HEK293 (cell line): ENCODE measurements at regions not wholly inside any gene's neighbourhood (a gene's known extent, or its start where the extent isn't known, plus 50 kb on each side); places are given as distances from the start of the nearest gene placed in this dataset.

Source experiments
- CTCF ChIA-PET: fragments of 350-600 bp; formaldehyde crosslinking; extraction: SDS; loops from one replicate; lab custom pipeline; 2021; ENCODE audit warnings: antibody characterized with exemption; lab: Yijun Ruan, JAX
- POLR2A ChIA-PET: fragments of 300-600 bp; formaldehyde crosslinking; extraction: SDS; loops from one replicate; lab custom pipeline; 2020; ENCODE audit warnings: antibody characterized with exemption, inconsistent platforms; lab: Yijun Ruan, JAX
- H3K27ac ChIP-seq: fragments of 200-500 bp; sonication (Bioruptor generic); 2 replicates; pipeline ENCODE4 v1.5.1; 2014; ENCODE audit warnings: low read depth, low read length, control low read depth, inconsistent platforms; ENCODE audit errors: extremely low read depth
- H3K36me3 ChIP-seq, 2 experiments: fragments of 200-500 bp in 1 of 2; sonication (Bioruptor generic) in 1 of 2; 1 replicate in 1 of 2; 2 replicates in 1 of 2; pipeline ENCODE4 v1.5.1; 2014 to 2017; ENCODE audit warnings: inconsistent platforms in 2 of 2, low read length in 2 of 2; ENCODE audit not compliant: control insufficient read depth in 2 of 2, insufficient read depth in 1 of 2
- H3K4me1 ChIP-seq: fragments of 200-500 bp; sonication (Bioruptor generic); 2 replicates; pipeline ENCODE4 v1.5.1; 2014; ENCODE audit warnings: mild to moderate bottlenecking, low read length, inconsistent platforms; ENCODE audit not compliant: control insufficient read depth, insufficient read depth
- H3K4me3 ChIP-seq: 2 replicates; pipeline ENCODE4 v1.5.1; 2011; ENCODE audit warnings: low read depth, mild to moderate bottlenecking, control low read depth, low read length, moderate library complexity
- H3K9me3 ChIP-seq: fragments of 200-500 bp; sonication (Bioruptor generic); 2 replicates; pipeline ENCODE4 v1.5.1; 2014; ENCODE audit warnings: low read depth, low read length, inconsistent platforms; ENCODE audit not compliant: control insufficient read depth, insufficient read depth
- ATF2 ChIP-seq: fragments of 450-650 bp; formaldehyde crosslinking; IDR thresholded peaks from 2 replicates; pipeline ENCODE4 v1.5.1; 2016; ENCODE audit warnings: missing biosample characterization, missing genetic modification characterization, low read depth
- FEZF1 ChIP-seq: fragments of 450-650 bp; formaldehyde crosslinking; IDR thresholded peaks from 2 replicates; pipeline ENCODE4 v1.5.1; 2016; ENCODE audit warnings: missing biosample characterization, missing genetic modification characterization
- HOXA7 ChIP-seq: sonication (generic); formaldehyde crosslinking; IDR thresholded peaks from 2 replicates; pipeline ENCODE4 v1.8.1; 2022; ENCODE audit warnings: missing genetic modification reagents, borderline replicate concordance
- PATZ1 ChIP-seq: fragments of 450-650 bp; formaldehyde crosslinking; IDR thresholded peaks from 2 replicates; pipeline ENCODE4 v1.5.1; 2016; ENCODE audit warnings: missing biosample characterization, missing genetic modification characterization
- WT1 ChIP-seq: fragments of 450-650 bp; formaldehyde crosslinking; IDR thresholded peaks from 2 replicates; pipeline ENCODE4 v1.5.1; 2016; ENCODE audit warnings: missing biosample characterization, missing genetic modification characterization
- ZBTB17 ChIP-seq: fragments of 450-650 bp; formaldehyde crosslinking; IDR thresholded peaks from 2 replicates; pipeline ENCODE4 v1.5.1; 2016; ENCODE audit warnings: missing biosample characterization, missing genetic modification characterization
- ZBTB8A ChIP-seq: fragments of 450-650 bp; formaldehyde crosslinking; IDR thresholded peaks from 2 replicates; pipeline ENCODE4 v1.5.1; 2016; ENCODE audit warnings: missing biosample characterization, missing genetic modification characterization
- ZNF138 ChIP-seq: fragments of 450-650 bp; formaldehyde crosslinking; IDR thresholded peaks from 2 replicates; pipeline ENCODE4 v1.5.1; 2016; ENCODE audit warnings: missing biosample characterization, missing genetic modification characterization, borderline replicate concordance
- ZNF148 ChIP-seq: fragments of 450-650 bp; formaldehyde crosslinking; IDR thresholded peaks from 2 replicates; pipeline ENCODE4 v1.5.0; 2017; ENCODE audit warnings: missing biosample characterization, missing genetic modification characterization, borderline replicate concordance
- ZNF23 ChIP-seq: fragments of 450-650 bp; formaldehyde crosslinking; IDR thresholded peaks from 2 replicates; pipeline ENCODE4 v1.5.1; 2016; ENCODE audit warnings: missing biosample characterization, missing genetic modification characterization, borderline replicate concordance
- ZNF350 ChIP-seq: fragments of 450-650 bp; formaldehyde crosslinking; IDR thresholded peaks from 2 replicates; pipeline ENCODE4 v1.5.0; 2017; ENCODE audit warnings: missing biosample characterization, mild to moderate bottlenecking, missing genetic modification characterization
- ZNF426 ChIP-seq: fragments of 450-650 bp; formaldehyde crosslinking; IDR thresholded peaks from 2 replicates; pipeline ENCODE4 v1.5.1; 2017; ENCODE audit warnings: missing biosample characterization, missing genetic modification characterization, mild to moderate bottlenecking, inconsistent platforms, moderate library complexity
- ZNF510 ChIP-seq: fragments of 450-650 bp; formaldehyde crosslinking; IDR thresholded peaks from 2 replicates; pipeline ENCODE4 v1.5.1; 2018; ENCODE audit warnings: mild to moderate bottlenecking, missing genetic modification characterization, missing biosample characterization; ENCODE audit not compliant: insufficient replicate concordance
- ZNF529 ChIP-seq: fragments of 450-650 bp; formaldehyde crosslinking; IDR thresholded peaks from 2 replicates; pipeline ENCODE4 v1.5.1; 2017; ENCODE audit warnings: missing genetic modification characterization, missing biosample characterization; ENCODE audit not compliant: insufficient replicate concordance
- ZNF571 ChIP-seq: fragments of 450-650 bp; formaldehyde crosslinking; IDR thresholded peaks from 2 replicates; pipeline ENCODE4 v1.5.0; 2017; ENCODE audit warnings: missing biosample characterization, missing genetic modification characterization
- ZNF596 ChIP-seq: fragments of 450-650 bp; IDR thresholded peaks from 2 replicates; pipeline ENCODE4 v1.5.0; 2018; ENCODE audit warnings: missing biosample characterization, mild to moderate bottlenecking, missing genetic modification characterization, moderate library complexity
- ZNF610 ChIP-seq: fragments of 450-650 bp; formaldehyde crosslinking; IDR thresholded peaks from 2 replicates; pipeline ENCODE4 v1.5.1; 2016; ENCODE audit warnings: missing biosample characterization, missing genetic modification characterization, borderline replicate concordance
- ZNF629 ChIP-seq: fragments of 450-650 bp; formaldehyde crosslinking; IDR thresholded peaks from 2 replicates; pipeline ENCODE4 v1.5.1; 2017; ENCODE audit warnings: missing biosample characterization, missing genetic modification characterization
- ZNF639 ChIP-seq: fragments of 450-650 bp; formaldehyde crosslinking; IDR thresholded peaks from 2 replicates; pipeline ENCODE4 v1.5.1; 2016; ENCODE audit warnings: missing biosample characterization, missing genetic modification characterization
- ZNF670 ChIP-seq: fragments of 450-650 bp; formaldehyde crosslinking; IDR thresholded peaks from 2 replicates; pipeline ENCODE4 v1.5.1; 2016; ENCODE audit warnings: missing biosample characterization, missing genetic modification characterization, low read depth
- ZNF677 ChIP-seq: fragments of 450-650 bp; IDR thresholded peaks from 2 replicates; pipeline ENCODE4 v1.5.0; 2018; ENCODE audit warnings: missing biosample characterization, mild to moderate bottlenecking, missing genetic modification characterization, moderate library complexity
- ZNF707 ChIP-seq: fragments of 450-650 bp; formaldehyde crosslinking; IDR thresholded peaks from 2 replicates; pipeline ENCODE4 v1.5.1; 2016; ENCODE audit warnings: missing biosample characterization, missing genetic modification characterization
- TF ChIP-seq, protein P1 (sequence below): fragments of 450-650 bp; formaldehyde crosslinking; IDR thresholded peaks from 2 replicates; pipeline ENCODE4 v1.5.1; 2016; ENCODE audit warnings: missing biosample characterization, missing genetic modification characterization

GRCh38 chr5:167872791-167873190 lies 418.7 kb upstream of the WWC1 start (continued):
- TF ChIP-seq ZNF639 (tag by site-specific recombination): no peak
- TF ChIP-seq ATF2: no peak
- TF ChIP-seq ZNF23 (tag by site-specific recombination): no peak
- TF ChIP-seq PATZ1 (tag by site-specific recombination): no peak
- TF ChIP-seq ZNF596 (tag by site-specific recombination): no peak
- TF ChIP-seq ZBTB8A: no peak
- no peak for TF ChIP-seq ZNF670 (tag by site-specific recombination)
- TF ChIP-seq FEZF1 (tag by site-specific recombination): no peak
- no peak for TF ChIP-seq ZNF426 (tag by site-specific recombination)

DNA sequence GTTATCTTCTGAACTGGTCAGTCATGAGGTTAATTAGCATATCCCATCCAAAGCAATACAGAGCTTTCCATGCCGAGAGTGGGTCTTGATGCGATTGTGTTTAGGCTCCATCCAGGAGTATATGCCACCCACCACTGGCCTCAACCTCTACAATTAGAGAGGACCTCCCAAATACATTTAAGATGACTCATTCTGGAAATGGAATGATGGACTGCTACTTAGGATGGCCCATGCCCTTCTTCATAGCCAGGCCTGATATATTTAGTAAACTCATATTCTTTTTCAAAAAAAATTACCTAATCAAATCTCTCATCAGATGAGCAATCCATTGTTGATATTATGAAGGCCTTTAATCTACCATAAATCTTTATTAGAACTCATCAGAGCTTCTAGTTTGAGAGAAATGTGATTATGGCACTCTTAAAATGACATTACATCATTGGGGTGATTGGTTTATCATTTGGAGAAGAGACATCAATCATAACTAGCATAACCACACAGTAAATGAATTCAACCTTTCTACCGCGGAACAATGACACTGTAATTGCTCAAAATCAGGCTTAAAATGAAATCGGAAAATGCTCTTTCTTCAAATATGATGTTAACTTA lies 414.2 kb upstream of the WWC1 start:
- no peaks in the 10 kb centered on the region for H3K4me1 ChIP-seq
- TF ChIP-seq ZNF707 (tag by site-specific recombination): no peak
- TF ChIP-seq ZNF350: no peak
- no peak for TF ChIP-seq ZNF138 (tag by site-specific recombination)
- TF ChIP-seq ZBTB17: no peak
- no peak for TF ChIP-seq HOXA7 (CRISPR knock-in tag)
- no peak for TF ChIP-seq ZNF148 (tag by site-specific recombination)
- no peak for TF ChIP-seq WT1 (tag by site-specific recombination)
- no peak for TF ChIP-seq ZNF610 (tag by site-specific recombination)
- TF ChIP-seq ZNF677 (tag by site-specific recombination): no peak
- no peak for TF ChIP-seq ZNF529
- TF ChIP-seq ZNF629: no peak
- TF ChIP-seq ZNF510 (tag by site-specific recombination): no peak
- no peak for TF ChIP-seq ZNF571
- TF ChIP-seq, protein P1, sequence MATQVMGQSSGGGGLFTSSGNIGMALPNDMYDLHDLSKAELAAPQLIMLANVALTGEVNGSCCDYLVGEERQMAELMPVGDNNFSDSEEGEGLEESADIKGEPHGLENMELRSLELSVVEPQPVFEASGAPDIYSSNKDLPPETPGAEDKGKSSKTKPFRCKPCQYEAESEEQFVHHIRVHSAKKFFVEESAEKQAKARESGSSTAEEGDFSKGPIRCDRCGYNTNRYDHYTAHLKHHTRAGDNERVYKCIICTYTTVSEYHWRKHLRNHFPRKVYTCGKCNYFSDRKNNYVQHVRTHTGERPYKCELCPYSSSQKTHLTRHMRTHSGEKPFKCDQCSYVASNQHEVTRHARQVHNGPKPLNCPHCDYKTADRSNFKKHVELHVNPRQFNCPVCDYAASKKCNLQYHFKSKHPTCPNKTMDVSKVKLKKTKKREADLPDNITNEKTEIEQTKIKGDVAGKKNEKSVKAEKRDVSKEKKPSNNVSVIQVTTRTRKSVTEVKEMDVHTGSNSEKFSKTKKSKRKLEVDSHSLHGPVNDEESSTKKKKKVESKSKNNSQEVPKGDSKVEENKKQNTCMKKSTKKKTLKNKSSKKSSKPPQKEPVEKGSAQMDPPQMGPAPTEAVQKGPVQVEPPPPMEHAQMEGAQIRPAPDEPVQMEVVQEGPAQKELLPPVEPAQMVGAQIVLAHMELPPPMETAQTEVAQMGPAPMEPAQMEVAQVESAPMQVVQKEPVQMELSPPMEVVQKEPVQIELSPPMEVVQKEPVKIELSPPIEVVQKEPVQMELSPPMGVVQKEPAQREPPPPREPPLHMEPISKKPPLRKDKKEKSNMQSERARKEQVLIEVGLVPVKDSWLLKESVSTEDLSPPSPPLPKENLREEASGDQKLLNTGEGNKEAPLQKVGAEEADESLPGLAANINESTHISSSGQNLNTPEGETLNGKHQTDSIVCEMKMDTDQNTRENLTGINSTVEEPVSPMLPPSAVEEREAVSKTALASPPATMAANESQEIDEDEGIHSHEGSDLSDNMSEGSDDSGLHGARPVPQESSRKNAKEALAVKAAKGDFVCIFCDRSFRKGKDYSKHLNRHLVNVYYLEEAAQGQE: no peak
- H3K36me3 ChIP-seq: no peaks in the 10 kb centered on the region
- H3K4me3 ChIP-seq: no peak overlapping the region
- CTCF ChIA-PET: interaction anchor here (1.2 kb wide), 1 partner anchor 12 kb away, joined by 5 read pairs; no protein-coding TSS in a partner anchor
- H3K9me3 ChIP-seq: no peaks in the 10 kb centered on the region
- POLR2A ChIA-PET: no interaction called here
- H3K27ac ChIP-seq: no peak overlapping the region
